ENCODE measurements at regions not wholly inside any gene's neighbourhood (a gene's known extent, or its start where the extent isn't known, plus 50 kb on each side); places are given as distances from the start of the nearest gene placed in this dataset.

DNA sequence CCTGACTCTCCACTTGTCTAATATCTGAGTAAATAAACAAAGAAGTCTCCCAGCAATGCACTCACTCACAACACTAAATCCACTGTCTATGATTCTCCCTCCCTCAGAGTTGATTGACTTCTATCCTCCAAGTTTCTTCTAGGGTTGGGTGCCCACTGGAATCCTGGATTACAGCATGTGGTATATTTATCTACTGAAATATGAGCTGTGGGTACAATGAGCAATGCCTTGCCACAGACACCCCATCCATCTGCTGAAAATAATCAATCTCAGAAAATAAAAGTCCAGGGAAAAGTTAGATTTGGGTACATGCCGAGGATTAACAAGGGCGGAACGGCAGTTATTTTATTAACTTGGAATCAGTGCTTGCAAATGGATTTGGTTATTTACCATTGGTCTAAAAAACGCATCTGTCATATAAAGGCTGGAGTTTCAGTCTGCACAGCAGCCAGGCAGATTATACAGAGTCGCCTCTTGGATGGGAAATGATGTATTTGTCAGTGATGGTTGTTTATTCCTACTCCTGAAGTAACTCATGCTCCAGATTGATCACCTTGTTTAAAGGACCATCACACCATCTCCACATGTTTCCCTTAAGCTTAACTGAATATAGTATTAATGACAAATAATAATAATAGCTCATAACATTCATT, 193.9 kb upstream of the SOX9 start:
- no peak overlapping the region for H3K4me2 ChIP-seq (ENCODE audit: insufficient read depth in 1 of 2, low read depth in 2 of 2, low read length in 2 of 2)
- WGBS, 2 experiments (ENCODE audit: extremely low coverage in 1 of 2, insufficient coverage in 1 of 2, insufficient read length in 1 of 2, insufficient replicate concordance in 2 of 2, low coverage in 1 of 2, low lambda C conversion rate in 2 of 2, missing lambda C conversion rate in 1 of 2) = 95% methylated on average over 5 of the region's 5 CpGs; no CpG with 5 or more reads in 1 of the 2 experiments
- CTCF ChIA-PET (ENCODE audit: partially characterized antibody) = no interaction called here

More for the DNA sequence above, 193.9 kb upstream of the SOX9 start:
- Histone ChIP-seq H3K56ac (replicated peaks; ENCODE audit: insufficient read length, low read depth, low read length) (no peak overlapping the region), H3K79me1 (ENCODE audit: low read depth, low read length) (no peaks in the 10 kb centered on the region), H3K9ac (replicated peaks in 1 of 4; ENCODE audit: extremely low read depth in 1 of 4, low read depth in 3 of 4, low read length in 3 of 4) (no peak overlapping the region), H3K27me3 (replicated peaks in 1 of 4; ENCODE audit: control insufficient read depth in 3 of 4, extremely low read depth in 1 of 4, insufficient read depth in 3 of 4, low read length in 3 of 4) (peaks cover 0 to 2% (median 0%) of the 10 kb centered on the region in 4 experiments; a peak in 1 of 7 replicates), H4K91ac (replicated peaks; ENCODE audit: insufficient read length, low read length) (no peak overlapping the region), H2BK15ac (ENCODE audit: low read length) (no peak overlapping the region), H4K8ac (ENCODE audit: extremely low read depth, insufficient read depth, low read length) (no peak overlapping the region), H2BK5ac (ENCODE audit: low read depth, low read length) (no peak overlapping the region), H3K4me1 (replicated peaks in 1 of 4; ENCODE audit: control insufficient read depth in 3 of 4, insufficient read depth in 4 of 4, low read length in 3 of 4) (no peaks in the 10 kb centered on the region), H2AK5ac (ENCODE audit: low read depth, low read length) (no peak overlapping the region), H3K14ac (ENCODE audit: insufficient read length) (no peak overlapping the region), H3K9me3 (ENCODE audit: insufficient read depth in 2 of 2, low read depth in 1 of 2, low read length in 1 of 2) (no peaks in the 10 kb centered on the region), H2BK120ac (replicated peaks; ENCODE audit: low read depth, low read length) (no peak overlapping the region), H2BK20ac (ENCODE audit: low read length) (no peak overlapping the region), H4K20me1 (replicated peaks in 1 of 2; ENCODE audit: control insufficient read depth in 1 of 2, insufficient read depth in 2 of 2, low read length in 2 of 2) (no peaks in the 10 kb centered on the region), H2AFZ (ENCODE audit: low read length) (no peak overlapping the region), H3K36me3 (ENCODE audit: control insufficient read depth in 2 of 4, insufficient read depth in 4 of 4, low read length in 3 of 4) (no peaks in the 10 kb centered on the region), H3K23ac (ENCODE audit: insufficient read length) (no peak overlapping the region), H3K79me2 (ENCODE audit: control insufficient read depth in 1 of 2, insufficient read depth in 2 of 2, low read length in 2 of 2) (no peaks in the 10 kb centered on the region), H4K5ac (ENCODE audit: insufficient read length, low read depth, low read length) (no peak overlapping the region), H3K18ac (ENCODE audit: extremely low read depth, low read length) (no peak overlapping the region), H2BK12ac (ENCODE audit: low read depth, low read length) (no peak overlapping the region), H3K23me2 (ENCODE audit: low read depth, low read length) (no peaks in the 10 kb centered on the region), H3K4me3 (ENCODE audit: extremely low read depth in 1 of 4, insufficient read depth in 2 of 4, low read depth in 3 of 4, low read length in 4 of 4) (no peak overlapping the region), H3K4ac (replicated peaks; ENCODE audit: insufficient read length, low read depth, low read length) (no peak overlapping the region), H3K27ac (ENCODE audit: low read depth, low read length) (no peak overlapping the region)
- DNase-seq (ENCODE audit: low read depth in 1 of 2, low spot score in 2 of 2) (no peak), FAIRE-seq (no peak)
- POLR2A ChIA-PET (ENCODE audit: partially characterized antibody) = no interaction called here
- TF ChIP-seq GABPA (IDR thresholded peaks at IDR 0.05; ENCODE audit: borderline replicate concordance, insufficient read depth, low read length) (no peak), CTBP2 (IDR thresholded peaks at IDR 0.05; ENCODE audit: borderline replicate concordance, insufficient read depth, insufficient read length, low read length) (no peak), ASH2L (IDR thresholded peaks at IDR 0.05; ENCODE audit: low read length) (no peak), NRF1 (IDR thresholded peaks at IDR 0.05; ENCODE audit: low read depth, low read length) (no peak), JUN (IDR thresholded peaks at IDR 0.05; ENCODE audit: low read depth, low read length) (no peak), HDAC2 (IDR thresholded peaks at IDR 0.05; ENCODE audit: borderline replicate concordance in 1 of 2, low read depth in 2 of 2, low read length in 2 of 2) (no peak), RFX5 (IDR thresholded peaks at IDR 0.05; ENCODE audit: borderline replicate concordance, low read depth, low read length) (no peak), SIRT6 (IDR thresholded peaks at IDR 0.05; ENCODE audit: low read length) (no peak), SP2 (IDR thresholded peaks at IDR 0.05; ENCODE audit: low read length) (no peak), HDAC6 (IDR thresholded peaks at IDR 0.05; ENCODE audit: low read depth, low read length) (no peak), EGR1 (IDR thresholded peaks at IDR 0.05; ENCODE audit: borderline replicate concordance, low read depth, low read length) (no peak), RBBP5 (IDR thresholded peaks at IDR 0.05; ENCODE audit: borderline replicate concordance, low read depth, low read length) (no peak)
- TF ChIP-seq, protein P1, sequence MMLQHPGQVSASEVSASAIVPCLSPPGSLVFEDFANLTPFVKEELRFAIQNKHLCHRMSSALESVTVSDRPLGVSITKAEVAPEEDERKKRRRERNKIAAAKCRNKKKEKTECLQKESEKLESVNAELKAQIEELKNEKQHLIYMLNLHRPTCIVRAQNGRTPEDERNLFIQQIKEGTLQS (IDR thresholded peaks at IDR 0.05; ENCODE audit: insufficient read depth, low read depth, low read length) = no peak
